ENCODE measurements at regions not wholly inside any gene's neighbourhood (a gene's known extent, or its start where the extent isn't known, plus 50 kb on each side); places are given as distances from the start of the nearest gene placed in this dataset.
"Not testable (repeated sequence)": the region's sequence is repeated elsewhere in the genome, so short reads cannot be mapped to it uniquely, and the experiment has no call there.

- no peak for DNase-seq (ENCODE audit: low read depth)
These were observed 340.7 kb downstream of the CNTN3 start for GRCh38 chr3:74273555-74274402.

DNA sequence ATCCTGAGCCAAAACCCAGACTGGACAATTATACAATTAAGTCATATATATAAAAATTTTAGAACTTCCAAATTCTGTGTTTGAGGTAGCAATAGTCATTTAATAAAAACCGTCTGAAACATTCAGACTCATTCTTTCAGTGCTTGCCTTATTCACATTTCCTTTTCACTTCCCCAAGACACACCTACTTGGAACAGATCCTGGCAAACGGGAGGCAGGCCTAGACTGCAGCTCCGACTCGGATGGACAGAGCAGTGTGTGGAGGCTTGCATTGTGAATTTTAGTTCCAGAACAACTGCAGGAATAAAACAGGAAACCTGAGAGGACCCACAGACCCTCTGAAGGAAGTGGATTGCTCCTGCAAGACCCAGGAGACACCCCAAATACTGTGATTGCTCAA, 341.4 kb downstream of the CNTN3 start:
- no peak for DNase-seq (ENCODE audit: low read depth)

DNA sequence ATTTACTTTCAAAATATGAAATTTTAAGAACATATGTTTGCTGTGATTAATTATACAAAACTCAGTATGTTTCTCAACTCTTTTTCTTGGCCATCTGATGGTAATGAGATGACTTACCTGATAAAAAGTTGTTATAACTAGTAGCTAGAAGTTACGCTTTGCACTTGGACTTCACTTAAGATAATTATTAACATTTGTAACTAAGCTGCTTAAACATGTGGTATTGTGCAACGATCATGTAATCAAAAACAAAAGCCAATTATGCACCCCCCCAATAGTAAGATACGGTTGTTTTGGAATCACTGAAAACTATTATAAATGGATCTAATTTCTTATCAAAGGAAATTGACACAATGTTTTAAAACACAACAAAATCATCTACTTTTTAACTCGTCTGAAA, 342.9 kb downstream of the CNTN3 start:
- DNase-seq (ENCODE audit: low read depth), result no peak

DNA sequence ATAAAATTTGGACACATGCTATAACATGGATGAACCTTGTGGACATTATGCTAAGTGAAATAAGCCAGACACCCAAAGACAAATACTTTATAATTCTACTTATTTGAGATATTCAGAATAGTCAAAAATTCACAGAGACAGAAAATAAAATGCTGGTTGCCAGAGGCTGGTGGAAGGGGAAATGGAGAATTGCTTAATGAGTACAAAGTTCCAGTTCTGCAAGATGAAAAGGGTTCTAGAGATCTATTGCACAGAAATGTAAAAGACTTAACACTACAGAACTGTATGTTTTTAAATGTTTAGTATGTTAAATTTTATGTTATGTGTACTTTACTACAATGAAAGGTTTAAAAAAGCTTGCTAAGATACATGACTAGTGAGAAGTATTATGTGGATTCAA, 344.8 kb downstream of the CNTN3 start:
- DNase-seq (ENCODE audit: low read depth), result no peak

GRCh38 chr3:74268753-74269152, 345.7 kb downstream of the CNTN3 start:
- no peak for DNase-seq (ENCODE audit: low read depth)

- no peak for DNase-seq (ENCODE audit: low read depth)
These were observed 346.8 kb downstream of the CNTN3 start for GRCh38 chr3:74267588-74268184.

DNA sequence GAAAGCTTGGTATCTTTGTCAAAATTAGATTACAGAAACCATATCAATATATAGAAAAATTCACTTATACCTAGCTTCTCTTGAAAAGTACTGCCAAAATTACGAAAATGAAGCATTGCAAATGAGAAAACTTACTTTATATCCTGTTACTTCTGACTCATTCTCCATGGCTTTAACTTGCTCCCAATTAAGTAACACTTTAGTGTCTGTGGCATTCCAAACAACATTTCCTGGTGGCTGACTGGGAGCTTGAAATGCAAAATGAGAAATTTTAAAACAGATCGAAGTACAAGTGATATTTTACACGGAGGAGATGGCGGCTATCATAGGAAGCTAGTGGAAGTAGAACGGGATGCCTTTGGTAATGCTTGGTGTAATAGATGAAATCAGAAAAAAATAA, 347.3 kb downstream of the CNTN3 start:
- no peak for DNase-seq (ENCODE audit: low read depth)

GRCh38 chr3:74265069-74265468, 349.4 kb downstream of the CNTN3 start:
- no peak for DNase-seq (ENCODE audit: low read depth)

- DNase-seq (ENCODE audit: low read depth), result no peak
These were observed 351.4 kb downstream of the CNTN3 start for GRCh38 chr3:74263031-74263430.

- no peak for DNase-seq (ENCODE audit: low read depth)
These were observed 381.4 kb downstream of the CNTN3 start for GRCh38 chr3:74233091-74233490.

- no peak for DNase-seq (ENCODE audit: low read depth)
These were observed 397.0 kb downstream of the CNTN3 start for GRCh38 chr3:74217467-74217866.

DNA sequence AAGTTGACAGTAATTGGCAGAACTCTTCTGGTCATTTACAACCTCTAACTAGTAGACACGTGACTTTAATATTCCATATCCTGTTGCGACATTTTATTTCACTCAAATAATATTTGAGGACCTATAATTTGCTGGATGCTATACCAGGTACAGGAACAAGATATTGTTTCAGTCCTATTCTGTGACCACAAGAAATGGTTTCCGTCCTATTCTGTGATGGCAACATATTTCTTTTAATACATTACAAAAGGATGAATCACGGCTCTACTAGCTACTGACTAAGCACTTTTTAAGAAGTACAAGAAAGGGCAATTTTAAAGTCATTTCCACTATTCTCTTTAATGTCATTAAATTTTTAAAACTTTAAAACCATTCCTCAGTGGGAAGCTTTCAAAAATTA, 400.2 kb downstream of the CNTN3 start:
- no peak for DNase-seq (ENCODE audit: low read depth)

- DNase-seq (ENCODE audit: low read depth), result no peak
These were observed 403.7 kb downstream of the CNTN3 start for GRCh38 chr3:74210739-74211138.

DNA sequence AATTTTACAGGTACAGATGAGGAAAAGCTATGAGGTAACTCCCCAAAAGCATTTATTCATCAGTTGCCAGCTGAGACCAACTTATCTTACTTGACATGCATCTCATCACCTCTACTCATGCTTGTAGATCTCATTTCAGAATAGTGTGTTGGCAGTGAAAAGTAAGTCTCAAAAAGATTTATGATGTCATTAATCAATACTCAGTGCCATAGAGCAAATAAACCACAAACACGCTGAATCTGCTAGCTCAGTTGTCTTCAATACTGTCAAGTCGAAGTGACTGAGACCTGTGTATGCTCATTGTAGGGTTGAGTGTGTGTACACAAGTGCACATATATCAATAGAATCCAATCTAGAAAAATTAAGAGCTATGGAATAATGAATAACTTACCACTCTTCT, 413.5 kb downstream of the CNTN3 start:
- no peak for DNase-seq (ENCODE audit: low read depth)

DNA sequence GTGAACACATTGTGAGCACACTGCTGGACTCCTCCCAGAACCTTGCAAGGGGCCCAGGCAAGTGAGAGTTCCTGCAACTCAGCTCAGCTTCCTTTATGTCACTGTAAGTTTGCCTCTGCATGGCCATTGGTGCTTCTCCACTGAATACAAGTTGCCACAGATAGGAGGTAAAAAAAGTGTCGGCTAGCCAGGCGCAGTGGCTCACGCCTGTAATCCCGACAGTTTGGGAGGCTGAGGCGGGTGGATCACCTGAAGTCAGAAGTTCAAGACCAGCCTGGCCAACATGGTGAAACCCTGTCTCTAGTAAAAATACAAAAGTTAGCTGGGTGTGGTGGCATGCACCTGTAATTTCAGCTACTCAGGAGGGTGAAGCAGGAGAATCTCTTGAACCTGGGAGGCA, 435.8 kb downstream of the CNTN3 start:
- not testable (repeated sequence) for DNase-seq (ENCODE audit: low read depth)

- no peak for DNase-seq (ENCODE audit: low read depth)
These were observed 441.4 kb downstream of the CNTN3 start for GRCh38 chr3:74173090-74173489.

DNA sequence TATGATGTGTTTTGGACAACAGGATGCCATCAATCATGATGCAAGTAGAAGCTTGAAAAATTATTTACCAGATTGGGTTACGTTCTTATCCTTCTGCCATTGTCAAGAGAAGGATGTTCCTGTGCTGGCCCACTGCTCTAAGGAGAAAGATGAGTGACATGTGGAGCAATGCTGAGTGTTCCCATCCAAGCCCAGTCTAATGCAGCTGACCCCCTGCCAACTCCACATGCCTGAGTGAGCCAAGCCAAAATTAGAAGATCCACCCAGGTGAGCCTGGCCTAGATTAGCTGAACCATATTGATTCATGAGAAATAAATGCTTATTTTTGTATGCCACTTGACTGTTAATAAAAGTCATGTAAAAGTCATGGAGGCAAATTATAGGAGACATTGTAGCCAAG, 446.5 kb downstream of the CNTN3 start:
- no peak for DNase-seq (ENCODE audit: low read depth)

- no peak for DNase-seq (ENCODE audit: low read depth)
These were observed 449.2 kb downstream of the CNTN3 start for GRCh38 chr3:74165211-74165610.

DNA sequence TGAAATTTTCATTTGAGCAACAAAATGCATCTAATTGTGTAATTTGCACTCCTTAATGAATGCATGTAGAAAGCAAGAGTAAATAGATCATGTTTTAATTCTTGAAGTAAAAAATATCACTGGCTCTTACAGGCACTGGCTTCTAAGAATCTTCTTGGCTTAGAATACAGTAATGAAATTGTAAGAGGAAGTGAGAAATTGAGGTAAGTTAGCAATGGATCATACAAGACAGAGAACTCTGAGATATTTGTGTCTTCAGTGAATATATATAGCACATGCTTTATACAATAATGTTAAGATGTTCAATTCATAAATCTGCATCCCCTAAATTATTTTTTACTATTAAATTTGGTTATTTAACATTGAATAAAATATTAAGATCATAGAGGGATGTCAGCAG, 465.0 kb downstream of the CNTN3 start:
- no peak for DNase-seq (ENCODE audit: low read depth)

- DNase-seq (ENCODE audit: low read depth), result no peak
These were observed 469.2 kb downstream of the CNTN3 start for GRCh38 chr3:74145277-74145676.

GRCh38 chr3:74139648-74140047, 474.8 kb downstream of the CNTN3 start:
- DNase-seq (ENCODE audit: low read depth), result no peak

DNA sequence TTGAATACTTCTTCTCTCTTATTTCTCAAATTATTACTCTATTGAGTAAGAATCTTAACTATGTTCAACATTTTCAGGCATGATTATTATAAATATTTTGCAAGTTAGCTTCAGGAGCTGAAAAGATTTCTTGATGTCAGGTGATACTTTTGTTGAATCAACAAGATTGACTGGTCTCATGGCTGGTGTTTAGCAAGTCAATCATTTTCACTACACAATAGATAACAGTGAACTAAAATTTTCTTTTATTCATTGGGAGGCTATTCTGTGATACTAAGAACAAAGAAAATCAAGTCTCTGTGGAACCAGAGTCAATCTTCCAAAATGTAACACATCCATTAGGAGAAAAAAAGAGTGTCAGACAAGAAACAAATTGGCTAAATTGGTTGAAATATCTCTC, 476.7 kb downstream of the CNTN3 start:
- DNase-seq (ENCODE audit: low read depth), result no peak

- DNase-seq (ENCODE audit: low read depth), result no peak
These were observed 478.7 kb downstream of the CNTN3 start for GRCh38 chr3:74135808-74136207.

DNA sequence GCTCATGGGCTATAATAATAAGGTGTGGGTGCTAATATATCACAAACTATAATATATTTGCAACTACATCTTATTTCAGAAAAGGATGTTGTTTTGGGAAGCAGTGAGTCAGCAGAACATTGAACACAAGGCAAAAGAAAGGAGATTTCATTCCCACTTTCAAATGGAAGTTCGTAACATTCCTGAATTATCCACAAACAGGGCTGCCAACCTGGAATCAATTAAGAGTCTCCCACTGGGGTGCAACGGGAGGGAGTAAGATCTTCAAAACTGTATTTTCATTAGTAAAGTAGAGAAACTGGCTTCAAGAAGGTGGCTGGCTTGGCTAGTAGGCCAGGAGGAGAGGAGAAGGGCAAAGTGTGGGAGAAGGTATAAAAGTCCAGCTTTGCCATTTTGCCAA, 479.6 kb downstream of the CNTN3 start:
- no peak for DNase-seq (ENCODE audit: low read depth)

All from GM04503 (cell line).